H1 (cell line): ENCODE measurements at regions not wholly inside any gene's neighbourhood (a gene's known extent, or its start where the extent isn't known, plus 50 kb on each side); places are given as distances from the start of the nearest gene placed in this dataset.

Experiments
- CTCF ChIA-PET: fragments of 300-600 bp; sonication (Branson Sonifier 250); formaldehyde crosslinking; loops from one replicate; lab custom pipeline; 2021; ENCODE audit not compliant: partially characterized antibody; lab: Charles Lee
- POLR2A ChIA-PET: fragments of 300-600 bp; sonication (Branson Sonifier 250); formaldehyde crosslinking; loops from one replicate; lab custom pipeline; 2021; ENCODE audit warnings: inconsistent platforms; ENCODE audit not compliant: partially characterized antibody; lab: Charles Lee
- DNase-seq, 2 experiments: peaks; one replicate each; pipeline versions ENCODE4 v3.0.0 to v3.0.0-alpha.2; 2010 to 2022; ENCODE audit warnings: low spot score in 2 of 2, low read depth in 1 of 2, mixed read lengths in 1 of 2
- FAIRE-seq: peaks from 2 replicates; lab custom pipeline; 2011; peaks lifted over from hg19 to GRCh38; lab: Jason Lieb, UNC
- H2AFZ ChIP-seq: 2 replicates; pipeline ENCODE4 v1.8.1; 2012; ENCODE audit warnings: low read length, inconsistent platforms
- H2AK5ac ChIP-seq: 2 replicates; pipeline ENCODE4 v1.6.1; 2013; ENCODE audit warnings: low read depth, low read length
- H2BK120ac ChIP-seq: replicated peaks from 2 replicates; pipeline ENCODE3; 2013; ENCODE audit warnings: low read depth, low read length, inconsistent platforms
- H2BK12ac ChIP-seq: 2 replicates; pipeline ENCODE4 v1.6.1; 2013; ENCODE audit warnings: low read depth, low read length
- H2BK15ac ChIP-seq: 2 replicates; pipeline ENCODE4 v1.6.1; 2013; ENCODE audit warnings: low read length
- H2BK20ac ChIP-seq: 2 replicates; pipeline ENCODE4 v1.6.1; 2013; ENCODE audit warnings: low read length
- H2BK5ac ChIP-seq: 2 replicates; pipeline ENCODE4 v1.6.1; 2013; ENCODE audit warnings: low read depth, low read length
- H3K14ac ChIP-seq: 2 replicates; pipeline ENCODE4 v1.6.1; 2013; ENCODE audit warnings: inconsistent platforms; ENCODE audit not compliant: insufficient read length
- H3K18ac ChIP-seq: 2 replicates; pipeline ENCODE4 v1.6.1; 2013; ENCODE audit warnings: low read length; ENCODE audit errors: extremely low read depth
- H3K23ac ChIP-seq: 2 replicates; pipeline ENCODE4 v1.6.1; 2013; ENCODE audit warnings: inconsistent platforms; ENCODE audit not compliant: insufficient read length
- H3K23me2 ChIP-seq: 2 replicates; pipeline ENCODE4 v1.6.1; 2013; ENCODE audit warnings: low read depth, low read length
- H3K27ac ChIP-seq: 2 replicates; pipeline ENCODE4 v1.6.1; 2011; ENCODE audit warnings: low read depth, low read length, inconsistent platforms
- H3K27me3 ChIP-seq, 4 experiments: replicated peaks in 1 of 4; 1 replicate in 1 of 4; 2 replicates in 3 of 4; pipeline versions ENCODE4 v1.6.1 to v1.8.1; 2011 to 2013; ENCODE audit warnings: low read length in 3 of 4, mild to moderate bottlenecking in 3 of 4, inconsistent platforms in 2 of 4, mixed read lengths in 2 of 4, moderate library complexity in 1 of 4; ENCODE audit not compliant: control insufficient read depth in 3 of 4, insufficient read depth in 3 of 4; ENCODE audit errors: extremely low read depth in 1 of 4
- H3K36me3 ChIP-seq, 4 experiments: 2 replicates each; pipeline versions ENCODE4 v1.6.1 to v1.8.1; 2011 to 2013; ENCODE audit warnings: mild to moderate bottlenecking in 4 of 4, low read length in 3 of 4, moderate library complexity in 2 of 4, control low read depth in 1 of 4, inconsistent platforms in 1 of 4; ENCODE audit not compliant: insufficient read depth in 4 of 4, control insufficient read depth in 2 of 4
- H3K4ac ChIP-seq: replicated peaks from 2 replicates; pipeline ENCODE3; 2013; ENCODE audit warnings: low read length, low read depth, mixed read lengths, inconsistent platforms; ENCODE audit not compliant: insufficient read length
- H3K4me1 ChIP-seq, 4 experiments: replicated peaks in 1 of 4; 1 replicate in 1 of 4; 2 replicates in 3 of 4; pipeline versions ENCODE4 v1.6.1 to v1.8.1; 2011 to 2013; ENCODE audit warnings: low read length in 3 of 4, inconsistent platforms in 2 of 4, mixed read lengths in 1 of 4; ENCODE audit not compliant: insufficient read depth in 4 of 4, control insufficient read depth in 3 of 4
- H3K4me2 ChIP-seq, 2 experiments: 2 replicates each; pipeline versions ENCODE4 v1.6.1 to v1.8.1; 2011 to 2013; ENCODE audit warnings: low read depth in 2 of 2, low read length in 2 of 2, control low read depth in 1 of 2, inconsistent platforms in 1 of 2, mild to moderate bottlenecking in 1 of 2; ENCODE audit not compliant: insufficient read depth in 1 of 2
- H3K4me3 ChIP-seq, 4 experiments: fragments of 200-600, 300-600 bp in 1 of 4; sonication (generic), shearing (Covaris generic), sonication (Bioruptor Twin) in 1 of 4; 2 replicates each; pipeline versions ENCODE4 v1.5.1 to v1.8.1; 2011 to 2016; ENCODE audit warnings: low read length in 4 of 4, low read depth in 3 of 4, control low read depth in 2 of 4, inconsistent platforms in 2 of 4, mild to moderate bottlenecking in 2 of 4, mixed read lengths in 1 of 4, moderate library complexity in 1 of 4; ENCODE audit not compliant: insufficient read depth in 2 of 4; ENCODE audit errors: extremely low read depth in 1 of 4
- H3K56ac ChIP-seq: replicated peaks from 2 replicates; pipeline ENCODE3; 2013; ENCODE audit warnings: low read depth, mild to moderate bottlenecking, mixed read lengths, low read length, inconsistent platforms; ENCODE audit not compliant: insufficient read length
- H3K79me1 ChIP-seq: 2 replicates; pipeline ENCODE4 v1.6.1; 2013; ENCODE audit warnings: low read depth, low read length, control low read depth
- H3K79me2 ChIP-seq, 2 experiments: 2 replicates each; pipeline versions ENCODE4 v1.6.1 to v1.8.1; 2012 to 2013; ENCODE audit warnings: low read length in 2 of 2, mild to moderate bottlenecking in 2 of 2, inconsistent platforms in 1 of 2; ENCODE audit not compliant: insufficient read depth in 2 of 2, control insufficient read depth in 1 of 2
- H3K9ac ChIP-seq, 4 experiments: replicated peaks in 1 of 4; 1 replicate in 1 of 4; 2 replicates in 3 of 4; pipeline versions ENCODE4 v1.6.1 to v1.8.1; 2011 to 2013; ENCODE audit warnings: low read depth in 3 of 4, low read length in 3 of 4, control low read depth in 2 of 4, mild to moderate bottlenecking in 2 of 4, moderate library complexity in 2 of 4, inconsistent platforms in 1 of 4; ENCODE audit errors: extremely low read depth in 1 of 4
- H3K9me3 ChIP-seq, 2 experiments: 2 replicates each; pipeline versions ENCODE4 v1.6.1 to v1.8.1; 2012 to 2013; ENCODE audit warnings: mild to moderate bottlenecking in 2 of 2, moderate library complexity in 2 of 2, control low read depth in 1 of 2, inconsistent platforms in 1 of 2, low read depth in 1 of 2, low read length in 1 of 2, mixed read lengths in 1 of 2; ENCODE audit not compliant: insufficient read depth in 2 of 2
- H4K20me1 ChIP-seq, 2 experiments: replicated peaks in 1 of 2; 2 replicates each; pipeline versions ENCODE3 to v1.8.1; 2011 to 2013; ENCODE audit warnings: inconsistent platforms in 2 of 2, low read length in 2 of 2, mild to moderate bottlenecking in 1 of 2; ENCODE audit not compliant: insufficient read depth in 2 of 2, control insufficient read depth in 1 of 2
- H4K5ac ChIP-seq: 2 replicates; pipeline ENCODE4 v1.6.1; 2013; ENCODE audit warnings: low read length, low read depth, mixed read lengths, inconsistent platforms; ENCODE audit not compliant: insufficient read length
- H4K8ac ChIP-seq: 2 replicates; pipeline ENCODE4 v1.8.0; 2013; ENCODE audit warnings: mild to moderate bottlenecking, moderate library complexity, low read length, inconsistent platforms; ENCODE audit not compliant: insufficient read depth; ENCODE audit errors: extremely low read depth
- H4K91ac ChIP-seq: replicated peaks from 2 replicates; pipeline ENCODE3; 2013; ENCODE audit warnings: low read length, mixed read lengths, inconsistent platforms; ENCODE audit not compliant: insufficient read length
- BACH1 ChIP-seq: IDR thresholded peaks from 2 replicates; pipeline ENCODE4 v1.6.1; 2012; ENCODE audit warnings: low read length, improper control_type of control experiment
- CBX5 ChIP-seq: fragments of 300-800, 300-1000 bp; sonication (generic); IDR thresholded peaks from 2 replicates; pipeline ENCODE4 v1.7.1; 2016; ENCODE audit warnings: antibody characterized with exemption, low read length, low read depth
- EGR1 ChIP-seq: IDR thresholded peaks from 2 replicates; pipeline ENCODE4 v1.6.1; 2011; ENCODE audit warnings: low read depth, low read length, borderline replicate concordance
- GABPA ChIP-seq: IDR thresholded peaks from 2 replicates; pipeline ENCODE4 v1.6.1; 2011; ENCODE audit warnings: mild to moderate bottlenecking, low read length, moderate library complexity, borderline replicate concordance; ENCODE audit not compliant: insufficient read depth
- GTF2F1 ChIP-seq: IDR thresholded peaks from 2 replicates; pipeline ENCODE4 v1.6.1; 2012; ENCODE audit warnings: low read depth, low read length, improper control_type of control experiment, borderline replicate concordance
- JUND ChIP-seq: IDR thresholded peaks from 2 replicates; pipeline ENCODE4 v1.6.1; 2011; ENCODE audit warnings: mild to moderate bottlenecking, improper control_type of control experiment, low read length
- MAFK ChIP-seq: IDR thresholded peaks from 2 replicates; pipeline ENCODE4 v1.6.1; 2012; ENCODE audit warnings: low read depth, mild to moderate bottlenecking, improper control_type of control experiment, low read length
- POU5F1 ChIP-seq: IDR thresholded peaks from 2 replicates; pipeline ENCODE4 v1.6.1; 2011; ENCODE audit warnings: low read depth, mild to moderate bottlenecking, low read length, moderate library complexity
- RFX5 ChIP-seq: IDR thresholded peaks from 2 replicates; pipeline ENCODE4 v1.6.1; 2011; ENCODE audit warnings: low read depth, low read length, improper control_type of control experiment, borderline replicate concordance
- RNF2 ChIP-seq: fragments of 200-900, 300-1000 bp; sonication (generic); IDR thresholded peaks from 2 replicates; pipeline ENCODE4 v1.7.1; 2016; ENCODE audit warnings: borderline replicate concordance, low read depth, mild to moderate bottlenecking, antibody characterized with exemption, low read length; ENCODE audit not compliant: poor library complexity, severe bottlenecking; ENCODE audit errors: missing control alignments
- SP1 ChIP-seq: IDR thresholded peaks from 2 replicates; pipeline ENCODE4 v1.6.1; 2011; ENCODE audit warnings: low read depth, low read length
- YY1 ChIP-seq: IDR thresholded peaks from 2 replicates; pipeline ENCODE4 v1.6.1; 2011; ENCODE audit warnings: low read depth, mild to moderate bottlenecking, low read length
- WGBS, 2 experiments: shearing (Covaris generic) in 1 of 2; methylation state at CpG; one replicate each; pipeline versions ENCODE4 v1.1.6 to v1.1.7; 2013 to 2015; ENCODE audit warnings: low lambda C conversion rate in 2 of 2, mixed read lengths in 2 of 2, inconsistent platforms in 1 of 2, low coverage in 1 of 2, missing lambda C conversion rate in 1 of 2; ENCODE audit not compliant: insufficient replicate concordance in 2 of 2, insufficient coverage in 1 of 2, insufficient read length in 1 of 2; ENCODE audit errors: extremely low coverage in 1 of 2, missing lambda C conversion rate in 1 of 2; 5-methylcytosine and 5-hydroxymethylcytosine counted together
- TF ChIP-seq, protein P1 (sequence below), 3 experiments: IDR thresholded peaks; 1 replicate in 2 of 3; 2 replicates in 1 of 3; pipeline versions ENCODE4 v1.5.1 to v1.6.1; 2011; ENCODE audit warnings: low read length in 3 of 3, mild to moderate bottlenecking in 3 of 3, inconsistent platforms in 2 of 3, low read depth in 1 of 3, moderate library complexity in 1 of 3; ENCODE audit not compliant: insufficient read depth in 1 of 3; ENCODE audit errors: control extremely low read depth in 1 of 3

DNA sequence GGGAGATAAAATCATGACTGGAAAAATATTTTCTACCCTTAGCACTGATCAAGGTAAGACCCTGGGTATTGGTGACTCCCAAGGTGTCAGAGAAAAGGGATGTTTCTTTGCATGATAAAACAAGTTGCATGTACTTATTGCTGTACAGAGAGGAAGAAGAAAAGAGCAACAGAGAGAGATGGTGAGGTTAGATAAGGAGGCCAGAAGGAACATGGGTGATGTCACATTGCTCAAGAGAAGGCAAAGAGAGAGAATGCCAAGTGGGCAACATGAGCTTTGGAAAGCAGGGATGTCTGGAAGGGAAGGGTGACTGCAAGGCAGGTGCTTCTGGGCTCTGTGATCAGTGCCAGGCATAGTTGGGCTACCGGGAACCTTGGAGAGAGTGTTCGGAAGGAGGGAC is 65.1 kb upstream of the ADARB2 start:
- H3K4me1 ChIP-seq, result no peaks in the 10 kb centered on the region
- H3K79me2 ChIP-seq, result no peaks in the 10 kb centered on the region; a peak in 1 of 4 replicates
- no peaks in the 10 kb centered on the region for H3K23me2 ChIP-seq
- CTCF ChIA-PET, result interaction anchor here (0.7 kb wide), 1 partner anchor 394 kb away, joined by 3 read pairs; no protein-coding TSS in a partner anchor
- no peaks in the 10 kb centered on the region for H3K9me3 ChIP-seq
- no peak overlapping the region for H2AK5ac ChIP-seq
- no peak overlapping the region for H3K14ac ChIP-seq
- H2BK120ac ChIP-seq, result no peak overlapping the region
- no peak overlapping the region for H4K5ac ChIP-seq
- no peak overlapping the region for H2BK12ac ChIP-seq
- no peak overlapping the region for H3K4me3 ChIP-seq
- H3K9ac ChIP-seq, result no peak overlapping the region
- H4K8ac ChIP-seq, result no peak overlapping the region
- no peak overlapping the region for H2BK15ac ChIP-seq
- H3K27ac ChIP-seq, result no peak overlapping the region
- H2BK5ac ChIP-seq, result no peak overlapping the region
- no peak overlapping the region for H3K56ac ChIP-seq
- no peak overlapping the region for H2AFZ ChIP-seq
- H4K20me1 ChIP-seq, result no peaks in the 10 kb centered on the region
- H3K4ac ChIP-seq, result no peak overlapping the region
- H3K79me1 ChIP-seq, result no peaks in the 10 kb centered on the region
- H3K27me3 ChIP-seq, result no peaks in the 10 kb centered on the region; a peak in 1 of 7 replicates
- no peak for FAIRE-seq
- WGBS, 2 experiments, result 95% methylated on average over 2 of the region's 2 CpGs; no CpG with 5 or more reads in 1 of the 2 experiments
- H3K18ac ChIP-seq, result no peak overlapping the region
- H4K91ac ChIP-seq, result no peak overlapping the region
- DNase-seq, result no peak
- no peaks in the 10 kb centered on the region for H3K36me3 ChIP-seq
- H2BK20ac ChIP-seq, result no peak overlapping the region
- H3K4me2 ChIP-seq, result no peak overlapping the region
- no peak overlapping the region for H3K23ac ChIP-seq
- POLR2A ChIA-PET, result interaction anchor here (0.7 kb wide), 1 partner anchor 28 kb away, joined by 3 read pairs; no protein-coding TSS in a partner anchor
- TF ChIP-seq POU5F1 (no peak), RFX5 (no peak), GTF2F1 (no peak), GABPA (no peak), EGR1 (no peak), JUND (no peak), SP1 (no peak), MAFK (no peak), BACH1 (no peak), RNF2 (no peak), CBX5 (no peak), YY1 (no peak)
- TF ChIP-seq, protein P1, sequence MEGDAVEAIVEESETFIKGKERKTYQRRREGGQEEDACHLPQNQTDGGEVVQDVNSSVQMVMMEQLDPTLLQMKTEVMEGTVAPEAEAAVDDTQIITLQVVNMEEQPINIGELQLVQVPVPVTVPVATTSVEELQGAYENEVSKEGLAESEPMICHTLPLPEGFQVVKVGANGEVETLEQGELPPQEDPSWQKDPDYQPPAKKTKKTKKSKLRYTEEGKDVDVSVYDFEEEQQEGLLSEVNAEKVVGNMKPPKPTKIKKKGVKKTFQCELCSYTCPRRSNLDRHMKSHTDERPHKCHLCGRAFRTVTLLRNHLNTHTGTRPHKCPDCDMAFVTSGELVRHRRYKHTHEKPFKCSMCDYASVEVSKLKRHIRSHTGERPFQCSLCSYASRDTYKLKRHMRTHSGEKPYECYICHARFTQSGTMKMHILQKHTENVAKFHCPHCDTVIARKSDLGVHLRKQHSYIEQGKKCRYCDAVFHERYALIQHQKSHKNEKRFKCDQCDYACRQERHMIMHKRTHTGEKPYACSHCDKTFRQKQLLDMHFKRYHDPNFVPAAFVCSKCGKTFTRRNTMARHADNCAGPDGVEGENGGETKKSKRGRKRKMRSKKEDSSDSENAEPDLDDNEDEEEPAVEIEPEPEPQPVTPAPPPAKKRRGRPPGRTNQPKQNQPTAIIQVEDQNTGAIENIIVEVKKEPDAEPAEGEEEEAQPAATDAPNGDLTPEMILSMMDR (IDR thresholded peaks at IDR 0.05; ENCODE audit: control extremely low read depth in 1 of 3, insufficient read depth in 1 of 3, low read depth in 1 of 3, low read length in 3 of 3), result no peak
